Heart left ventricle (tissue), 16 donors: ENCODE measurements at regions not wholly inside any gene's neighbourhood (a gene's known extent, or its start where the extent isn't known, plus 50 kb on each side); places are given as distances from the start of the nearest gene placed in this dataset.
A peak's percentile ranks its signal among the peaks of the same experiment; 100 is the strongest.
"Not testable (repeated sequence)": the region's sequence is repeated elsewhere in the genome, so short reads cannot be mapped to it uniquely, and the experiment has no call there.

ENCODE experiments used
- ATAC-seq, 4 donors: fragments of 200-7000 bp; cut with Tn5 transposase; one replicate each; pipeline ENCODE4 v1.9.1; 2020 to 2022; ENCODE audit warnings: moderate library complexity in 4 of 4, mild to moderate bottlenecking in 3 of 4, moderate number of reproducible peaks in 1 of 4
- DNase-seq, 5 donors: peaks; one replicate each; pipeline ENCODE4 v3.0.0-alpha.2; 2020
- H3K27ac ChIP-seq, 12 donors: fragments of 200-600 bp; sonication (generic) in 4 of 12; one replicate each; pipeline versions ENCODE4 v1.5.0 to v1.8.0; 2016 to 2022; ENCODE audit warnings: mild to moderate bottlenecking in 2 of 12
- H3K27me3 ChIP-seq, 9 donors: fragments of 200-600 bp; sonication (generic) in 2 of 9; one replicate each; pipeline versions ENCODE4 v1.5.1 to v1.8.0; 2016 to 2022; ENCODE audit warnings: mild to moderate bottlenecking in 3 of 9
- H3K36me3 ChIP-seq, 9 donors: fragments of 200-600 bp; sonication (generic) in 2 of 9; one replicate each; pipeline versions ENCODE4 v1.5.0 to v1.8.0; 2018 to 2022; ENCODE audit warnings: mild to moderate bottlenecking in 2 of 9
- H3K4me1 ChIP-seq, 12 donors: fragments of 200-600 bp; sonication (generic) in 4 of 12; one replicate each; pipeline versions ENCODE4 v1.5.0 to v1.8.0; 2016 to 2022; ENCODE audit warnings: mild to moderate bottlenecking in 3 of 12
- H3K4me3 ChIP-seq, 12 donors: fragments of 200-600 bp; sonication (generic) in 4 of 12; one replicate each; pipeline versions ENCODE4 v1.5.0 to v1.8.0; 2017 to 2022; ENCODE audit warnings: mild to moderate bottlenecking in 9 of 12, moderate library complexity in 4 of 12
- H3K9me3 ChIP-seq, 12 donors: fragments of 200-600 bp; sonication (generic) in 4 of 12; one replicate each; pipeline versions ENCODE4 v1.5.0 to v1.8.0; 2016 to 2022; ENCODE audit warnings: mild to moderate bottlenecking in 1 of 12
- CTCF ChIP-seq, 12 donors: fragments of 200-600 bp; sonication (generic) in 4 of 12; IDR thresholded peaks; one replicate each; pipeline versions ENCODE4 v1.5.0 to v1.8.0; 2018 to 2022; ENCODE audit warnings: antibody characterized with exemption in 12 of 12, mild to moderate bottlenecking in 5 of 12
- POLR2A ChIP-seq, 2 donors: fragments of 450-650 bp; IDR thresholded peaks; one replicate each; pipeline ENCODE4 v1.6.1; 2017; ENCODE audit warnings: antibody characterized with exemption in 2 of 2, mild to moderate bottlenecking in 2 of 2, moderate library complexity in 2 of 2
- WGBS, 4 donors: extraction: QIAGEN DNeasy Blood & Tissue Kit in 2 of 4; methylation state at CpG; one replicate each; pipeline versions ENCODE4 v1.1.5 to v1.1.7; 2013 to 2018; 5-methylcytosine and 5-hydroxymethylcytosine counted together
- intact Hi-C, 10 donors: fragments of 100-400 bp; cut with DNase I; formaldehyde crosslinking; loops; one replicate each; pipeline versions ENCODE4 v1.11.1 to v1.14.2; 2022
- donor health status: ischemic (EF 13 %, LVEDD 7.1; RV severe dilation, severe dysfunction).
- donor health status: healthy with polysubstance abuse.
- donor health status: DM: no; HTN: yes; CAD: no.
- donor health status: DM: no; HTN: no; CAD: no.
- donor health status: ischemic (EF 25% LVEDD 6.9; RV normal size, moderate dysfunction).
- donor health status: ischemic (EF 25% LVEDD 5.7; RV mildly dilated, moderate dysfunction).
- donor health status: healthy.
- donor health status: DM: yes; HTN: yes; CAD: no.
- donor health status: ischemic (EF 35%, LVEDD 5.7; RV mildly dilated, moderate dysfunction).
- donor health status: nonischemic (EF 11% LVEDD 7.7; RV severe dilation, severe dysfunction).
- donor health status: DM: yes; HTN: yes; CAD: no.
- donor health status: PGD.
- donor health status: ischemic (EF 29% LVEDD 5.4; RV normal size, mild dysfunction).
- donor health status: nonischemic (EF 23%, LVEDD 6.1; RV moderate dilation, normal function).

GRCh38 chr6:12548526-12548925, 168.0 kb upstream of the PHACTR1 start:
- no peaks in the 10 kb centered on the region for H3K27me3 ChIP-seq
- DNase-seq (no peak), ATAC-seq (peak; percentile 45 to 82 (median 58))
- intact Hi-C loops = no loop called here
- peaks cover 0 to 15% (median 0%) of the 10 kb centered on the region in 12 donors for H3K4me1 ChIP-seq
- WGBS, 4 donors = 51 to 69% (median 62%) methylated on average over 2 of the region's 2 CpGs
- H3K36me3 ChIP-seq = no peaks in the 10 kb centered on the region
- TF ChIP-seq POLR2A (IDR thresholded peaks at IDR 0.05) (no peak), CTCF (IDR thresholded peaks at IDR 0.05) (no peak)
- no peaks in the 10 kb centered on the region for H3K9me3 ChIP-seq
- H3K4me3 ChIP-seq = no peak overlapping the region
- peak overlapping the region in 3 of 12 donors; percentile 47 to 74 (median 71) for H3K27ac ChIP-seq

GRCh38 chr6:12549445-12549844, 167.1 kb upstream of the PHACTR1 start:
- not testable (repeated sequence) for ATAC-seq
- 94 to 100% (median 97%) methylated on average over 1 to 8 of the region's 8 CpGs for WGBS, 4 donors

GRCh38 chr6:12554820-12555219, 161.7 kb upstream of the PHACTR1 start:
- H3K36me3 ChIP-seq, DNase-seq, H3K4me1 ChIP-seq, intact Hi-C loops, H3K4me3 ChIP-seq, H3K27ac ChIP-seq, H3K27me3 ChIP-seq, ATAC-seq: not testable (repeated sequence)
- H3K9me3 ChIP-seq = peaks cover 0 to 13% (median 0%) of the 10 kb centered on the region in 12 donors
- WGBS, 4 donors = 94 to 97% (median 95%) methylated on average over 2 of the region's 2 CpGs

More at GRCh38 chr6:12549445-12549844, 167.1 kb upstream of the PHACTR1 start:
- H3K36me3 ChIP-seq, intact Hi-C loops, H3K9me3 ChIP-seq, DNase-seq, H3K27me3 ChIP-seq, H3K4me3 ChIP-seq: not testable (repeated sequence)
- H3K27ac ChIP-seq = peak overlapping the region in 2 of 12 donors; percentile 71 to 74
- peaks cover 0 to 15% (median 0%) of the 10 kb centered on the region in 12 donors for H3K4me1 ChIP-seq

- Histone ChIP-seq H3K4me1 (no peaks in the 10 kb centered on the region), H3K9me3 (peaks cover 0 to 17% (median 0%) of the 10 kb centered on the region in 12 donors), H3K27me3 (no peaks in the 10 kb centered on the region), H3K27ac (no peak overlapping the region), H3K36me3 (no peaks in the 10 kb centered on the region), H3K4me3 (no peak overlapping the region)
- ATAC-seq = no peak
- TF ChIP-seq CTCF (IDR thresholded peaks at IDR 0.05) = no peak
- no peak for TF ChIP-seq POLR2A (IDR thresholded peaks at IDR 0.05)
- intact Hi-C loops = no loop called here
- no peak for DNase-seq
- 70 to 89% (median 83%) methylated on average over 2 of the region's 2 CpGs for WGBS, 4 donors
Observed at GRCh38 chr6:12555267-12555666, 161.3 kb upstream of the PHACTR1 start.

- 80 to 91% (median 87%) methylated on average over 3 of the region's 3 CpGs for WGBS, 4 donors
Observed at GRCh38 chr6:12555781-12556180, 160.8 kb upstream of the PHACTR1 start.

More at GRCh38 chr6:12555781-12556180, 160.8 kb upstream of the PHACTR1 start:
- DNase-seq (no peak), ATAC-seq (no peak)
- intact Hi-C loops = no loop called here
- Histone ChIP-seq H3K36me3 (no peaks in the 10 kb centered on the region), H3K4me1 (no peaks in the 10 kb centered on the region), H3K27me3 (no peaks in the 10 kb centered on the region), H3K27ac (no peak overlapping the region), H3K4me3 (no peak overlapping the region), H3K9me3 (peaks cover 0 to 17% (median under 1%) of the 10 kb centered on the region in 12 donors)
- TF ChIP-seq POLR2A (IDR thresholded peaks at IDR 0.05) (no peak), CTCF (IDR thresholded peaks at IDR 0.05) (no peak)
